ENCODE measurements at regions not wholly inside any gene's neighbourhood (a gene's known extent, or its start where the extent isn't known, plus 50 kb on each side); places are given as distances from the start of the nearest gene placed in this dataset.

DNA sequence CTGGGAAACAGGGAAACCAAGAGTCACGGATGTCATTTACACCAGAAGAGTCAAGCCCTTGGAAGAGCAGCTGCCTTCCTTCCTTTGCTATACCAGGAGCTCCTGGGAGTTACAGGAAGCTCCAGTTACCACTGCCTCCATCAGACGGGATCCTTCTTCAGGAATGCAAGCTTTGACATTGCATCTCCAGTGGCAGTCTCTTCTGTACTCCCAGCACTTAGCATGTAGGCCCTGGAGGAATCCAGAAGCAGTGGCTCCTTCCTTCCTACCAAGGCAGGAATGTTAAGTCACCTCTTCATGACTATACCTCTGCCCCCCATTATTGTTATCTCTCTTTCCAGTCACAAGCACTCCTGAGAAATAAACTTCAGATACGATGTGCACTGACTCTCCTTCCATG is 836.0 kb downstream of the MAFB start:
- DNase-seq, result no peak

DNA sequence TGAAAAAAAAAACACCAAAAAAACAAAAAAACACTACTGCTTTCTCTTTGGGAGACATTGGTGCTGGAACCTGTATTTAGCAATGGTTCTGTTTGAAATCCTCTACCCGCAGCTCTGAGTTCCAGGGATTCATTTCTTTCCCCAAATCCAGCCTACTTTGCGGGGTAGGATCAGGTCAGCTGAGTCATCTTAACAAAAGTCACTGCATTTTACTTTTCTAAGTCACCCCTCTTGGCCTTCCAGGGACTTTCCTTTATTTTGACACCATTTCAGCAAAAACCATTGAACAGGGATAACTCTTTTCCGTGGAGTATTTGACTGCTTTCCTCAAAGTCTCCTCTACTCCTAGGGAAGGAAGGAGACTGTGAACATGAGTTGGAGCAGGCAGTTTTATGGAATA is 837.6 kb downstream of the MAFB start:
- DNase-seq, result no peak

DNA sequence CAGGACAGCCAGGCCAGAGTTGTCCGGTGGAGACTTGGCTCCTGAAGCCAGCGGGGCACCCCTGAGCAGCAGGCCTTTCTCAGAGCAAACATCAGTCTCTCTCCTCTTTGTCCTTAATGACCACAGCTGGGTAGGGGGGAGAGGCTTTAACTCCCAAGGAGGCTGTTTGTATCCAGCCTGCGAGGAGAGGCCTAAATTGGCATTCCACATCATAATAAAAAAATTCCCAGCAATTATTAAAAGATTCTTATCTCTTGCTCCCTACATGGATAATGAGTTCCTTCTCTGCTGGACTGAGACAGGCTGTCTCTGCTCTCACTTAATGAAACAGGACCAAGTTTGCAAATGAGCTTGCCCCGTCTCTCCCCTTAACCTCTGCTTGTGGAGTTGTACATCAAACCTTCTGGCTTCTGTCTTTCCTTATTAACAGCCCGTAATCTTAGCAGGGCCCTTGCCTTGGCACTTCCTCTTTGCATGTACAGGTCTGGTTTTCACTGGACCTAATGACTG is 838.2 kb downstream of the MAFB start:
- no peak for DNase-seq

DNA sequence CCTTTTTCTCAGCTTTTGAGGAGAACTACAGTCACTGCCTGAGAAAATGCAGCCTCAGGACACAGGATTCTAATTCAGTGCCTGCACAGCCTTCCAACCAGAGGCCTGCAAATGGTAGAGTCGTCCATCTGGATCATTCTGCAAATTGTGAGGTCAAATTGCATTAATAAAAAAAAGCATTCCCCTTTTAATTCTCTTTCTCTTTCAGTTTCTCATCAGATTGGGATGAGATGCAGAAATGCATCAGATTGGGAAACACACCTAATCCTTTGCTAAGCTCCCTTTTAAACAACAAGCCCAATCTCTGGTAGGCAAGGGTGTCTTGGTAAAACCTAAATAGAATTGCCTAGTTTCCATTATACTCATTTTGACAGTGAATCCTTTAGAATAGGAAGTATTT is 838.8 kb downstream of the MAFB start:
- DNase-seq, result no peak

DNA sequence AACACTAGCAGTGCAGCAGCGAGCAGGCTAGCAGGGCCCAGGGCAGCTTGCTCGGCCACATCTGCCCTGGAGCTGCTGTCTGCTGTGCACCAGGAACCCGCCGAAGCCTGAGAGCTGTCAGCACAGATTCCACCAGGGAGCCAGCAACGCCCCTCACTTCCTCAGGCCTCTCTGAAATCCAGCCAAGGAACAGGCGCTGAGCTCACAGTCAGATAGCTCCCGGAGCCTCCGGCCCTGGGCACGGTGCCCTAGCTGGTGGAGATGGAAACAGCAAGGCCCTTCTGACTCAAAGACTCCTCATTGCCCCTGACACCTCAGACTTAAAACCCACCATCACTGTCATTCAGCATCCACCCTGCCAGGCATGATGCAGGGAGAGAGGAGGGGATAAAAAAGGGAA is 839.4 kb downstream of the MAFB start:
- no peak for DNase-seq

DNA sequence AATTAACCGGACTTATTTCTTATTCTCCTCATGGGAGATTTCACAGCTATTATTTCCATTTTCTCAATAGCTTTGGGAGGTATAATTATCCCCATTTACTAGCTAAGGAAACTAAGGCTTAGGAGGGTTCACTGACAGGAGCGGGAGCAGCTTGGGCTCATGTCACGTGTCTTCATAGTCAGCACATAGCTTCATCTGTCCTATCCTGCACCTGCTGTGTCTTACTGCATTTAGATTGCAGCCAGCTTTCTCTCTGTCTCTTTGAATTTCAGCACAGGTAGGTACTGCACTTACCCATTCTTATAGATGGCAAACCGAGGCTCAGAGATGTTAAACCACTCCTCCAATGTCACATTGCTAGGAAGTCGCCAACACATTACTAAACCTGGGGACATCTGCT is 839.9 kb downstream of the MAFB start:
- DNase-seq, result no peak

DNA sequence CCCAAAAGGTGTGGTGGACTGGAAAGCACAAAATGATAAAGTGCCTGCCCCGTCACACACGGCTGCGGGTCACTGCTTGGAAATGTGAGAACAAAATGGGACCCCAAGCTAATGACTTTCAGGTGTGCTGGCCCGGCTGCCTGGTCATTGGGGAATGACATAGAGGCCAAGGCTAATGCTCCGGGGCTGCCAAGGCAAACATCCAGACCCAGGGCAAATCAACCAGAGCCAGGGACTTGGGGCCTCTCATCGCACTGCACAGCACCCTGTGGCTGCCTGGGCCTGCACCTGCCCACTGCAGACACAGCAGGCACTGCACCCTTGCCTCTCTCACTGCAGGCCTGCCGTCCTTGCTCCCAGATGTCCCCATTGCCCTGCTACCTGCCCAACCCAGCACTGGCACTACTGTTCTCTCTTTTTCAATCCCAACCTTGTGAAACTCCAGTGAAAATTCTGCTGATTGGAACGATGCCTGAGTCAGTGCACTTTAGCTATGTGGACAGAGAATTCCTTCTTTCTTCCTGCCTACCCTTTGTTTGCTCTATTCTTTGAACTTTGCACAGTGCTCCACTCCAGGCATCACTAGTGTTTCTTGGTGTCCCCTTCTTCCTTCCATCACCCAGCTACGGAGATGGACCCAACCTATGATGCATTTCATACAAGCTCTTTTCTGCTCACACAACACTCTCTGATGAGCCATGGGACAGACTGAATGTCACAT is 849.5 kb downstream of the MAFB start:
- no peak for DNase-seq

DNA sequence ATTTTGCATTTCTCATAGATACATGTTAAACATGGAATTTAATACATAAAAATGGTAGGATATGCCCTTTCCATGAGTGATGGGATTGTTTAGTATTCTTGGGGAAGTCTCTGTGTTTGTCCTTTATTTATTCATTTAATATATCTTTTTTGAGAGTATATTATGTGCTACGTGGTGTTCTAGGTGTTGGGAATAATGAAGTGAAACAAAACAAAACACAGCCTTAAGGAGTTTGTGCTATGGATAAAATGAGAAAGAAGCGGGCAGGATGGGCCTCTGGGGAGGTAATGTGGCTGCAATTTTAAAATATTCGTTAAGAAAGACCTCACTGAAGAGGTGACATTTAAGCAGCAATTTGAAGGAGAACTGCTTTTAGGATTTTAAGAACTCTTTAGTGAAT is 851.5 kb downstream of the MAFB start:
- DNase-seq, result no peak

DNA sequence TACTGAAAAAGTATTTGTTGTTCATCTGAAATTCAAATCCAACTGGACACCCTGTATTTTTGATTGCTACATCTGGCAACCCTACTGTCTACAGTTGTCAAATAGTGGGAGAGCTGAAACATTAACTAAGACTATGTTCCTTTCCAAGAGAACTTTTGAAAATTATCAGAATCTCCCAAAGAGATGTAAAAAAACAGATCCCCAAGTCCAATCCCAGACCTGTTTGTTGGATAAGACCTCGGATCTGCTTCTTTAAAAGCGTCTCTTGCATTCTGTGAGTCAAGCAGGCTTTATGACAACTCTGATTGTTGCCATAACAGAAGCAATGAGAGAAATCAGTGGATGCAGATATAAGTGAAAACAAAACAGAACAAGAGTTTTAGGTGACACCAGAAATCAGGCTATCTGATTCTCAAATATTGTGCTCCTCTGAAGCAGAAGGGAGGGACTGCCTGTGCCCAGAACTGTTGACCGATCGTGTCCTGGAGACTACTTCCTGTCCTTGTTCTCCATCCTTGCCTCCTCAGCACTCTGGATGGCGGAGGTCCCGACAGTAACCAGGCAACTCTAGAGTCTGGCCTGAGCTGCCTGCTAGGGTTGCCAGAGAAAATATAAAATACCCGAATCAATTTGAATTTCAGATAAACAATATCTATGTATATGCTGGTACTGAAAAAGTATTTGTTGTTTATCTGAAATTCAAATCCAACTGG is 853.8 kb downstream of the MAFB start:
- no peak for DNase-seq

DNA sequence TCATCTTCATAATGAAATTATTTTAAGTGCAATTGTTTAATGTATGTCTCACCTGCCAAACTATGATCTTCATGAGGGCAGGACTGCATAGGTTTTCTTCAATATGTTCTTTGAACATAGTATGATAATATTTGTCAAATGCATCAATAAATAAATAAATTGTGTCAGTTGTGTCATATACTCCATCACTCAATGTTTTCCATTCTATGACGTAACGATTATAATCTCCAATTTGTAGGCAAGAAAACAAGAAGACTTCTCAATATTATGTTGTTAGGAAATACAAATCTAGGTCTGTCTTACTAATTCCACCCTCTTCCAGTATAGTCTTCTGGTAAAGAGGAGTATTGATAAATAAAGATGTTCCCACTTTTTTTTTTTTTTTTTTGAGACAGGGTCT is 858.1 kb downstream of the MAFB start:
- no peak for DNase-seq

DNA sequence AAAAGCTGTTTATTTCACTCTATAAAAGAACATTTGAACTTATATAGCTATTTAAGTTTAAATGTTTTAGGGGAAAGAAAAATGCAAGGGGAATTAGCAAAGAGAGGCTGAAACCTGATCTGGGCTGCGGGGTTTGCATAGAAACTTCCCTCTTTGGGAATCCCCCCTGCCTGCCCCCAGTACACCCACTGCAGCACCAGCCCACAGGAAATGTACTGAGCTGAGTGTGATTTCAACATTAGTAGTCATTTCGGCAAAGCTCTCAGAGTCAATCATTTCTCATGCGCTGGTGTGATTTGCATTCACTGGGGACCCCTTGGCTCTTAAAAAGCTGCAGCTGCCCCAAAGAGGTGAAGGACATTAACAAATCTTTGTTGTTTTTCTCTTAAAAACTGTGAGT is 859.4 kb downstream of the MAFB start:
- no peak for DNase-seq

DNA sequence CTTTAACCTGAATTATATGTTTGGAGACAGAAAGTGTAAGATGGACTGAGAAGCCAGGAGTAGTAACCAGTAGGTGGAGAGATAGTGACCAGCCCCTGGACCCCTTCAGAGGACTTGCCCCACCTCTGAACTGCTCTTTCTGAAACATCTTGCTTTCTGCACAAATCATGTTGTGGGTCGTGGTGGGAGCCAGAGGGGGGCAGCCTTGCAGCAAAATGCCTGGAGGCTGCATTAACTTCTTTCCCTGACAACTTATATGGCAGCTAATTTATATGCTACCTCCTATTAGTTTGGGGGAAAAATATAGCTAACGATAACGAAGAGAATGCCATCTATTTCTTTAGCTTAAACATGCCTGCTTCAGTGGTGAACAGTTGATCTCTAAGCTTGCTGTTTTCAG is 859.8 kb downstream of the MAFB start:
- DNase-seq, result no peak

DNA sequence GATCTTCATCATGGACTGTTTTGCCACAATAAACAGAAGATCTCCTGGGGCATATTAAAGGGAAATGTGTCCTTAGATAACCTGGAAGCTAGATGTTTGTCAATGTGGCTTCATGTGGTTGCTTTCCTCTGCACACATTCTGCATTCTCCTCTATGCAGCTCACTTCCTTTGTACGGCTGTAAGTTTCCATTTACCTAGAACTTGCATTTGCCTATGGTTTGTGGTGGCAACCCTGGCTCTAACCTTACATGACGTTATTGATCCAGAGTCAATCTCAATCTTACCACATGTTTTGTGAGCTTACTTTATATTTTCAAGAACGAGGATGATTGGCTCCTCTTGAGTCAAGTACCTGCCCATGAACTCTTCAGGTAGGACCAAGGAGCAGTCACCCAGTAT is 863.1 kb downstream of the MAFB start:
- DNase-seq, result no peak

DNA sequence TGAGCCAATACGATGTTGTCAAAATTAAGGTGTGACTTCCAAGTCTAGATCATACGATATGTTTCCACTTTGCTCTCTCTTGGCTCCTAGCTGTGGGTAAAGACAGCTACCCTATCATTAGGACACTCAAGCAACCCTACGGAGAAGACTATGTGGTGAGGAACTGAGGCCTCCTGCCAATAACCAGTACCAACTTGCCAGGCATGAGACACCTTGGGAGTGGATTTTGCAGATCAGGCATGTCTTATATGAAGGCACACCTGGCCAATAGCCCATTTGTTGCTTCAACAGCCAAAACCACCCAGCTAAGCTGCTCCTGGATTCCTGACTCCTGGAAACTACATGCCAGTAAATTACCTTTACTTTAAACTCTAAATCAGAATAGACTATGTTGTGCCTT is 863.4 kb downstream of the DHX35 start:
- DNase-seq, result no peak

DNA sequence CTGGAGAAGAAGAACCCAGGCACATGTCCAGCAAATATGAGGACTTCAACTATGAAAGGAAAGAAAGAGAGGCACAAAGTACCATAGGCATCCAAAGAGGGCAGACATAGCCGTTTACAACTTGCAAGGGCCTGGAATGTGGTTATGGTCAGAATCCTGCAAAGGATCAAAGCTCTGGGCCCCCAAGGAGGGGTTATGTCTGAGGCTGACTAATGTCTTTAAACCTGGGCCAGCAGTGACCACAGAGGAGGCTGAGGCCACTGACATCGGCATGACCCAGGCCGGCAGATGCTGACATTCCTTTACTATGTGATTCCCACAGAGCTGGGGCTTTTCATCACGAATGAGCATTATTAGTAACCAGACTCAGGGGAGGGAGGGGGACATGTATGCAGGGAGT is 861.1 kb downstream of the DHX35 start:
- DNase-seq, result no peak

DNA sequence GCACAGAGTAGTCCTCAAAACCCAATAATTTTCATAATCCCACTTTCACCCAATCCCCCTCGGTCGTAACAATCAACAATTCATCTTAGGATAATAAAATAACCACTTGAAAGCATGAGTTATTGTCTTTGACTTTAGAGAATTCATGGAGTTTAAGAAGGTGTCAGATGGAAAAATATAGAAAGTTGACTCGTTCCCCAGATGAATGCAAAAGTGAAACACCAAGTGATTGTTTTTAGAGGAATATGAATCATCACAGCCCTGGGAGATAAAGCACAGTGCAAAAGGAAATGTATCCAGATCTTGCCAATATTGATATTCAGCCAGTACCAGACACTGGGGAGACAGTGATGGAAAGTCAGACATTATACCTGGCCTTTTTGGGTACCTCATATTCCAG is 860.5 kb downstream of the DHX35 start:
- DNase-seq, result no peak

DNA sequence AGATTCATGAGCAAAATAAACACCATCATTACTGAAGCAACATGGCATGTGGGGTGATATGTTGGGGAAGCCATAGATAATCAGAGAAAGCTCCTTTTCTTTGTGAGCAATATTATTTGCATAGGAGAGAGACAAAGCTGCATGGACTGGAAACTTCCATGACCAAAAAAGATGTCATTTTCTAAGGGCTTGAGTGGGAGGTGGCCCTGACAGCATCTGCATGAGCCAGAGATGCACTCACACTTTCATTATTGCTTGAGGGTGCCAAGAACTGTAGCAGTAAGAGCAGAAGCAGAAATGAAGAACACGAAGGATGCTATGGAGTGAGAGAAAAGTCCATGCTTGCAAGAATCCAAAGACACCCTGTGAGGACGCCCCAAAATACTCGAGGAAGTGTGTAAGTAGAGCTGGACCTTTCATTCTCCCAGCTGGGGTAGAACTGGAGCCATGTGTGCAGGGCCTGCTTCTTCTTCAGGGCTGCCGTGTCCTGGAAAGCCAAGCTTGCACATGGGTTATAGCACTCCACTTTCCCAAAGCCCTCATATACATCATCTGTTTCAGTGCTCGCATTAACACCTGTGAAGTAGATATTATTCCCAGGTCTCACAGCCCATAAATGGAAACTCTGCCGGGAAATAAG is 851.2 kb downstream of the DHX35 start:
- no peak for DNase-seq

DNA sequence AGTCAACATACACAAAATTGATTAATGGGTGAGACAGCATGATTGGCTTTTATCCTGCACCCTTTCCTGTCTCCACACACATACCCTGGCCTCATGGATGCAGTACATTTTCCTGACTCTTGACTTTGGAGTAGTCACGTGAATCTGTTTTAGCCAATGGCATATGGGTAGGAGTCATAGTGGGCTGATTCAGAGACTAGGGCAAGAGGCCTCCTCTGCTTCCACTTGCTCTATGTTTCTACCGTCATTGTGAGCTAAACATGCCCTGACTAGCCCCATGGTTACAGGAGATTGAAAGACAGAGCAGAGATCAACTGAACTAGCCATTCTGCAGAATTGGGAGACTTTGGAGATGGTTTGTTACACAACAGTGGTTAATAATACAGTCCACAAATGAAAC is 850.0 kb downstream of the DHX35 start:
- DNase-seq, result no peak

DNA sequence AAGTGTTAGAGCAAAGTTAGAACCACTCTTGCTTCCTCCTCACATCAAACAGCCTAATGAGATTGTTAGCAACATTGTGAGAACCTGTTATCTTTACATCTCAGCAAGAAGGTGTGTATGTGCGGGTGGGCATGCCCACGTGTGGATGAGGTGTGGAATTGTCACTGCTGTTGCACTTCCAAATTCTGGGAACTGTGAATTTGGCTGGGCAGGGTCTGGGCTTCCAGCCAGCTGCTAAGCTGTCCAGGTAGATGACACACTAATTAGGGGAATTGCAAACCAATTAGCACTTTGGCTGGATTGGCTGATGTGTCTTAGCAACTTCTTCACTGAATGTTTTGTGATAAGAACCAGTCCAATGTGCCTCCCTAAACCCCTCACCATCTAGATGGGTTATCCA is 848.2 kb downstream of the DHX35 start:
- no peak for DNase-seq

DNA sequence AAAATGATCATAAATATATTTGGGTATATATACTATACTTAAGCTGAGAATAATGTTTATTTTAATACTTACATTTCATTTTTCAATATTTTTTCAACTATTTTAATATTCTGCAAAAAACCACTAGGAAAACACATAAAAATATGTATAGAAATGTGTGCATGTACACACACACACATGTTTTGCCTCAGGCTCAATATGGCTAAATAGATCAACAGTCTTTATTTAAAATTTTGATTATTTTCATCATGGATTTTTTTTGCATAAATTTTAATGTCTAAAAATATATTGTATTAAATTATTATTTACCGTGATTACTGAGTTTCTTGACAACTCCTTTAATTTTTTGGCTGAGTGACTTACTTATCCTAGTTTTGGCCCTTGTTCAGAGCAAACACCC is 846.5 kb downstream of the DHX35 start:
- no peak for DNase-seq

DNA sequence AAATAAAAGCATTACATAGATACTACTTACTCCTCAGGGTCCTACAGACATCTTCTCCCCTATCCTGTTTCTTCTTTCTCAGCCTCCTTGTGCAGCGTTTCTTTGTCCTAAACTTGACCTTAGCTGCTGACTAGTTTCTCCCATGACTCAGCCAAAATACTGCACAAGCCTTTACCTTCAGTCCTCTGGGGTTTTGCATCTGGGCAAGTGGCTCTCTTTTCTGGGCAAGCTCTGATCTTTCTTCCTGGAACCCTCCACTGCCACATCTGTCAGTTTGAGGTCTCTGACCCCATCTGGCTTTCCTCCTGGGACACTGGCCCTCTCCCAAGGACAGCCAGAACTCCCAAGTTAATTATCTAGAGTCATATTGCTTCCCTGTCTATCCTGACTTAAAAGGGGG is 838.4 kb downstream of the DHX35 start:
- DNase-seq, result no peak

DNA sequence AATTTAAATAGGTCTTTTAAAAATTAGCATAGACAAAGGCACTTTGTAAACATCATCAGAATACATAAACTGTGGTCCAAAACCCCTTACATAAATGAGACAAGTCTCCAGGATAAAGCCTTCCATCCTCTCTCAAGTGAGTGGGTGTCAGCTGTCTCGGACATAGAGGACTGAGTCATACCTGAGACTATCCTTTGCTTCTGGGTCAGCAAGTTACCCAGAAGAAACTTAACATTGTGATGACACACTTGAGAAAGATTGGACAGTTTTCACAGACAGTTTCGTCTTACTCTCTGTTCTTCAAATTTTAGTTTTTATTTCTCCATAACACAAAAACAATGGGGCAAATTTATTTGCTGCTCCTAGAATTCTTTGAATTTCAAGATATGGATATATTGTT is 838.0 kb downstream of the DHX35 start:
- no peak for DNase-seq

DNA sequence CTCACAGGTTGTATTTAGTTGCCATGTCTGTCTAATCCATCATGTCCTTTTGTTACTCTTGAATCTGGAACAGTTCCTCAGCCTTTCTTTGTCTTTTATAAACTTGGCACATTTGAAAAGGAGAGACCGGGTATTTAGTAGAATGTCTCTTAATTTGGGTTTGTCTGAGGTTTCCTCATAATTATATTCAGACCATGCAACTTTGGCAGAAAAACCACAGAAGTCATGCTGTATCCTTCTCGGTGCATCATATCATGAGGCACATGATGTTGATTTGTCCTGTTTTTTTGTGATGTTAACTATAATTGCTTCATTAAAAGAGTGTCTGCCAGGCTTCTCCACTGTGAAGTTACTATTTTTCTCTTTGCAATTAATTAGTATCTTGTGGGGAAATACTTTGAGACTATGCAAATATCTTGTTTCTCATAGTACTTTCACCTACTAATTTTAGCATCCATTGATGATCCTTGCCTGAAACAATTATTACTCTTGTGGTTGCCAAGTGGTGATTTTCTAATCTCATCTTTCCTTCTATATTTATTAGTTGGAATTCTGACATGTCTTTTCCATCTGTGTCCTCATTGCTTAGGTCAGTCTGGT is 837.3 kb downstream of the DHX35 start:
- no peak for DNase-seq

All from CD4-positive, alpha-beta T cell treated with Interleukin-15 for 1 hour (primary cell).